Gastroesophageal sphincter (tissue), 4 donors: ENCODE measurements at regions not wholly inside any gene's neighbourhood (a gene's known extent, or its start where the extent isn't known, plus 50 kb on each side); places are given as distances from the start of the nearest gene placed in this dataset.

Source experiments
- ATAC-seq: fragments of 150-250 bp; one replicate; pipeline ENCODE4 v1.9.1; 2016; ENCODE audit warnings: mild to moderate bottlenecking, moderate library complexity
- H3K27ac ChIP-seq, 4 donors: fragments of 200-600 bp; sonication (generic) in 3 of 4; 1 replicate in 3 of 4; 2 replicates in 1 of 4; pipeline ENCODE4 v1.5.1; 2016 to 2019
- H3K27me3 ChIP-seq: fragments of 200-600 bp; sonication (generic); one replicate; pipeline ENCODE4 v1.5.1; 2019
- H3K36me3 ChIP-seq, 2 donors: fragments of 200-600 bp; sonication (generic); one replicate each; pipeline ENCODE4 v1.5.1; 2019; ENCODE audit warnings: control low read depth in 1 of 2
- H3K4me1 ChIP-seq, 3 donors: fragments of 200-600 bp; sonication (generic); 1 replicate in 2 of 3; 2 replicates in 1 of 3; pipeline ENCODE4 v1.5.1; 2016 to 2019; ENCODE audit warnings: control low read depth in 2 of 3
- H3K4me3 ChIP-seq, 2 donors: fragments of 200-600 bp; sonication (generic); one replicate each; pipeline ENCODE4 v1.5.1; 2019; ENCODE audit warnings: mild to moderate bottlenecking in 1 of 2, moderate library complexity in 1 of 2
- H3K9me3 ChIP-seq, 3 donors: fragments of 200-600 bp; sonication (generic); one replicate each; pipeline ENCODE4 v1.5.1; 2017 to 2019; ENCODE audit warnings: control low read depth in 2 of 3
- CTCF ChIP-seq, 4 experiments: fragments of 200-600 bp in 2 of 4; fragments of 450-650 bp in 2 of 4; sonication (generic) in 1 of 4; IDR thresholded peaks; one replicate each; pipeline ENCODE4 v1.5.1; 2017 to 2019; ENCODE audit warnings: antibody characterized with exemption in 4 of 4, mild to moderate bottlenecking in 2 of 4, moderate library complexity in 2 of 4
- EP300 ChIP-seq: sonication (generic); formaldehyde crosslinking; IDR thresholded peaks from one replicate; pipeline ENCODE4 v1.6.1; 2017; ENCODE audit warnings: antibody characterized with exemption, mild to moderate bottlenecking
- POLR2A ChIP-seq, 2 donors: fragments of 450-650 bp; IDR thresholded peaks; one replicate each; pipeline ENCODE4 v1.6.1; 2017; ENCODE audit warnings: antibody characterized with exemption in 2 of 2, mild to moderate bottlenecking in 2 of 2, moderate library complexity in 1 of 2
- POLR2AphosphoS5 ChIP-seq: sonication (generic); formaldehyde crosslinking; IDR thresholded peaks from one replicate; pipeline ENCODE4 v1.6.1; 2017; ENCODE audit warnings: antibody characterized with exemption
- WGBS, 2 donors: methylation state at CpG; one replicate each; pipeline ENCODE4 v1.1.5; 2018; ENCODE audit warnings: low coverage in 1 of 2; 5-methylcytosine and 5-hydroxymethylcytosine counted together

- no peaks in the 10 kb centered on the region for H3K27me3 ChIP-seq
- 29 to 40% methylated on average over 2 of the region's 2 CpGs for WGBS, 2 donors
Measured at GRCh38 chr2:196338440-196338839, 167.1 kb upstream of the STK17B start.

GRCh38 chr2:196341277-196341841 is 170.0 kb upstream of the STK17B start:
- Histone ChIP-seq H3K4me3 (no peak overlapping the region), H3K36me3 (no peaks in the 10 kb centered on the region), H3K9me3 (no peaks in the 10 kb centered on the region), H3K27me3 (no peaks in the 10 kb centered on the region), H3K27ac (no peak overlapping the region), H3K4me1 (peaks cover 0 to 17% (median 5%) of the 10 kb centered on the region in 3 donors)
- ATAC-seq, result no peak
- WGBS, 2 donors, result 40 to 46% methylated on average over 1 to 2 of the region's 2 CpGs
- TF ChIP-seq POLR2A (IDR thresholded peaks at IDR 0.05), result no peak
- no peak for TF ChIP-seq POLR2AphosphoS5
- TF ChIP-seq CTCF (IDR thresholded peaks at IDR 0.05), result no peak
- TF ChIP-seq EP300, result no peak

More at GRCh38 chr2:196338440-196338839, 167.1 kb upstream of the STK17B start:
- no peak for ATAC-seq
- H3K4me3 ChIP-seq, result no peak overlapping the region
- no peaks in the 10 kb centered on the region for H3K9me3 ChIP-seq
- H3K27ac ChIP-seq, result no peak overlapping the region
- no peaks in the 10 kb centered on the region for H3K36me3 ChIP-seq
- TF ChIP-seq POLR2AphosphoS5 (no peak), CTCF (IDR thresholded peaks at IDR 0.05) (no peak), EP300 (no peak), POLR2A (IDR thresholded peaks at IDR 0.05) (no peak)
- peaks cover 0 to 17% (median 5%) of the 10 kb centered on the region in 3 donors for H3K4me1 ChIP-seq

- Histone ChIP-seq H3K4me1 (peaks cover 0 to 5% (median 5%) of the 10 kb centered on the region in 3 donors), H3K27me3 (no peaks in the 10 kb centered on the region), H3K36me3 (no peaks in the 10 kb centered on the region), H3K9me3 (no peaks in the 10 kb centered on the region), H3K27ac (no peak overlapping the region), H3K4me3 (no peak overlapping the region)
- TF ChIP-seq POLR2AphosphoS5, result no peak
- no peak for TF ChIP-seq POLR2A (IDR thresholded peaks at IDR 0.05)
- no peak for ATAC-seq
- 67 to 71% methylated on average over 1 of the region's 1 CpG for WGBS, 2 donors
Measured at GRCh38 chr2:196344397-196344796, 173.0 kb upstream of the STK17B start.

- WGBS, 2 donors, result 100% methylated on average over 1 of the region's 1 CpG
- Histone ChIP-seq H3K4me3 (no peak overlapping the region), H3K36me3 (no peaks in the 10 kb centered on the region), H3K9me3 (no peaks in the 10 kb centered on the region), H3K27me3 (no peaks in the 10 kb centered on the region), H3K27ac (no peak overlapping the region), H3K4me1 (no peaks in the 10 kb centered on the region)
- TF ChIP-seq POLR2AphosphoS5 (no peak), CTCF (IDR thresholded peaks at IDR 0.05) (no peak), EP300 (no peak), POLR2A (IDR thresholded peaks at IDR 0.05) (no peak)
- no peak for ATAC-seq
Measured at GRCh38 chr2:196353717-196354116, 182.3 kb upstream of the STK17B start.

GRCh38 chr2:196354186-196354585 is 182.8 kb upstream of the STK17B start:
- whole genome bisulfite sequencing, 2 donors, result 80% methylated on average over 1 of the region's 4 CpGs; no CpG with 5 or more reads in 1 of the 2 donors
- H3K9me3 ChIP-seq, result no peaks in the 10 kb centered on the region
- H3K4me1 ChIP-seq, result no peaks in the 10 kb centered on the region
- H3K27ac ChIP-seq, result no peak overlapping the region
- no peaks in the 10 kb centered on the region for H3K27me3 ChIP-seq
- no peak for TF ChIP-seq POLR2AphosphoS5
- no peak for TF ChIP-seq CTCF (IDR thresholded peaks at IDR 0.05)
- TF ChIP-seq EP300, result no peak
- TF ChIP-seq POLR2A (IDR thresholded peaks at IDR 0.05), result no peak
- ATAC-seq, result no peak
- H3K4me3 ChIP-seq, result no peak overlapping the region
- no peaks in the 10 kb centered on the region for H3K36me3 ChIP-seq
